Peyer's patch (tissue), 4 donors: ENCODE measurements at regions not wholly inside any gene's neighbourhood (a gene's known extent, or its start where the extent isn't known, plus 50 kb on each side); places are given as distances from the start of the nearest gene placed in this dataset.

Experiments used
- POLR2A ChIP-seq, 2 donors: fragments of 450-650 bp; IDR thresholded peaks; one replicate each; pipeline ENCODE4 v1.5.1; 2017; ENCODE audit warnings: antibody characterized with exemption in 2 of 2, mild to moderate bottlenecking in 2 of 2, moderate library complexity in 2 of 2
- TF ChIP-seq, protein P1 (sequence below), 6 experiments: fragments of 450-650 bp in 4 of 6; fragments of 200-600 bp in 2 of 6; sonication (generic) in 1 of 6; IDR thresholded peaks; one replicate each; pipeline ENCODE4 v1.5.1; 2017 to 2019; ENCODE audit warnings: antibody characterized with exemption in 6 of 6, mild to moderate bottlenecking in 3 of 6, moderate library complexity in 1 of 6

- TF ChIP-seq, protein P1, sequence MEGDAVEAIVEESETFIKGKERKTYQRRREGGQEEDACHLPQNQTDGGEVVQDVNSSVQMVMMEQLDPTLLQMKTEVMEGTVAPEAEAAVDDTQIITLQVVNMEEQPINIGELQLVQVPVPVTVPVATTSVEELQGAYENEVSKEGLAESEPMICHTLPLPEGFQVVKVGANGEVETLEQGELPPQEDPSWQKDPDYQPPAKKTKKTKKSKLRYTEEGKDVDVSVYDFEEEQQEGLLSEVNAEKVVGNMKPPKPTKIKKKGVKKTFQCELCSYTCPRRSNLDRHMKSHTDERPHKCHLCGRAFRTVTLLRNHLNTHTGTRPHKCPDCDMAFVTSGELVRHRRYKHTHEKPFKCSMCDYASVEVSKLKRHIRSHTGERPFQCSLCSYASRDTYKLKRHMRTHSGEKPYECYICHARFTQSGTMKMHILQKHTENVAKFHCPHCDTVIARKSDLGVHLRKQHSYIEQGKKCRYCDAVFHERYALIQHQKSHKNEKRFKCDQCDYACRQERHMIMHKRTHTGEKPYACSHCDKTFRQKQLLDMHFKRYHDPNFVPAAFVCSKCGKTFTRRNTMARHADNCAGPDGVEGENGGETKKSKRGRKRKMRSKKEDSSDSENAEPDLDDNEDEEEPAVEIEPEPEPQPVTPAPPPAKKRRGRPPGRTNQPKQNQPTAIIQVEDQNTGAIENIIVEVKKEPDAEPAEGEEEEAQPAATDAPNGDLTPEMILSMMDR (IDR thresholded peaks at IDR 0.05): no peak
- TF ChIP-seq POLR2A (IDR thresholded peaks at IDR 0.05): no peak
These were observed 359.2 kb downstream of the CDH26 start for GRCh38 chr20:60317401-60317800.
